SU-DHL-6 (cell line): ENCODE measurements at regions not wholly inside any gene's neighbourhood (a gene's known extent, or its start where the extent isn't known, plus 50 kb on each side); places are given as distances from the start of the nearest gene placed in this dataset.

Experiments used
- H2AFZ ChIP-seq: fragments of 200-600 bp; sonication (generic); 2 replicates; pipeline ENCODE4 v1.6.1; 2014; ENCODE audit warnings: low read depth, mild to moderate bottlenecking, moderate library complexity, mixed read lengths, antibody characterized with exemption, low read length; ENCODE audit not compliant: severe bottlenecking
- H3F3A ChIP-seq: fragments of 200-600 bp; shearing (Covaris generic); 2 replicates; pipeline ENCODE4 v1.6.0; 2016; ENCODE audit warnings: antibody characterized with exemption, mild to moderate bottlenecking; ENCODE audit not compliant: insufficient read depth
- H3K27ac ChIP-seq: fragments of 200-600 bp; sonication (generic); 2 replicates; pipeline ENCODE4 v1.5.1; 2016; ENCODE audit warnings: low read depth, mild to moderate bottlenecking, low read length, moderate library complexity, mixed read lengths
- H3K27me3 ChIP-seq: fragments of 200-600 bp; sonication (generic), shearing (Covaris generic); 2 replicates; pipeline ENCODE4 v1.6.0; 2014; ENCODE audit warnings: mild to moderate bottlenecking, low read length
- H3K36me3 ChIP-seq: fragments of 200-600 bp; sonication (generic); 2 replicates; pipeline ENCODE4 v1.6.1; 2014; ENCODE audit warnings: mild to moderate bottlenecking, low read length, mixed read lengths
- H3K4me2 ChIP-seq: fragments of 300-600, 200-600 bp; shearing (Covaris generic), sonication (generic); 2 replicates; pipeline ENCODE4 v1.6.0; 2014; ENCODE audit warnings: low read length, low read depth, mild to moderate bottlenecking; ENCODE audit not compliant: poor library complexity, severe bottlenecking
- H3K4me3 ChIP-seq: fragments of 200-600 bp; sonication (generic); 2 replicates; pipeline ENCODE4 v1.5.1; 2014; ENCODE audit warnings: antibody characterized with exemption, low read length, mild to moderate bottlenecking, mixed read lengths; ENCODE audit not compliant: insufficient read depth, poor library complexity, severe bottlenecking
- H3K79me2 ChIP-seq: fragments of 200-600 bp; sonication (generic); 2 replicates; pipeline ENCODE4 v1.6.1; 2014; ENCODE audit warnings: mild to moderate bottlenecking, low read length, moderate library complexity; ENCODE audit not compliant: insufficient read depth
- H3K9ac ChIP-seq: fragments of 200-600 bp; sonication (generic); 2 replicates; pipeline ENCODE4 v1.7.0; 2014; ENCODE audit warnings: mild to moderate bottlenecking, low read length
- H3K9me2 ChIP-seq: fragments of 200-600 bp; sonication (generic); replicated peaks from 2 replicates; pipeline ENCODE4 v1.6.1; 2014; ENCODE audit warnings: low read length; ENCODE audit not compliant: insufficient read depth
- H3K9me3 ChIP-seq: fragments of 200-600 bp; sonication (generic); 2 replicates; pipeline ENCODE4 v1.6.1; 2014; ENCODE audit warnings: low read length, mixed read lengths; ENCODE audit not compliant: insufficient read depth
- H4K20me1 ChIP-seq: fragments of 200-600 bp; sonication (generic); 2 replicates; pipeline ENCODE4 v1.6.1; 2014; ENCODE audit warnings: low read depth, mild to moderate bottlenecking, antibody characterized with exemption, low read length, moderate library complexity, mixed read lengths
- EZH2phosphoT487 ChIP-seq: fragments of 200-600 bp; sonication (generic), shearing (Covaris generic); conservative IDR thresholded peaks from 2 replicates; pipeline ENCODE4 v1.6.1; 2018; ENCODE audit warnings: mild to moderate bottlenecking, antibody characterized with exemption, low read length, moderate library complexity, mixed read lengths
- TF ChIP-seq, protein P1 (sequence below): fragments of 200-600 bp; sonication (generic); IDR thresholded peaks from one replicate; pipeline ENCODE4 v1.5.1; 2017; ENCODE audit warnings: antibody characterized with exemption, mild to moderate bottlenecking, low read length, moderate library complexity; ENCODE audit not compliant: insufficient read depth, poor library complexity, severe bottlenecking

DNA sequence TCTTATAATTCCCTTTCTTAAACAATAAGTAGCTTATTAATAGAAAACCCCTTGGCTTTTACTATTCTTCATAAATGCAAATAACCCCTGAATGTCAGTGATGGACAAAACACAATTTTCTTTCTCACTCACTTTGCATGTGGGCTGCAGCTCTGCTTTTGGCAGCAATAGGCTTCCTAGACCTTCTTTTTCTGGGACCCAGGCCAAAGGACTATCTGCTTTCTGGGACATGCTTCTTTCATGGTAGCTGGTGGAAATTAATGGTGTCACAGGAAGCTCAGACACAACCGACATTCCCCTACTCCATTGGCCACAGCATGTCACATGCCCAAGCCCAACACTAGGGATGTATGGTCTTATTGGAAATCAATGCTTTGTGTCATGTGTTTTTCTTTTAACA lies 134.3 kb upstream of the MDFIC start:
- H3K27me3 ChIP-seq, result no peaks in the 10 kb centered on the region
- no peak for TF ChIP-seq EZH2phosphoT487
- TF ChIP-seq, protein P1, sequence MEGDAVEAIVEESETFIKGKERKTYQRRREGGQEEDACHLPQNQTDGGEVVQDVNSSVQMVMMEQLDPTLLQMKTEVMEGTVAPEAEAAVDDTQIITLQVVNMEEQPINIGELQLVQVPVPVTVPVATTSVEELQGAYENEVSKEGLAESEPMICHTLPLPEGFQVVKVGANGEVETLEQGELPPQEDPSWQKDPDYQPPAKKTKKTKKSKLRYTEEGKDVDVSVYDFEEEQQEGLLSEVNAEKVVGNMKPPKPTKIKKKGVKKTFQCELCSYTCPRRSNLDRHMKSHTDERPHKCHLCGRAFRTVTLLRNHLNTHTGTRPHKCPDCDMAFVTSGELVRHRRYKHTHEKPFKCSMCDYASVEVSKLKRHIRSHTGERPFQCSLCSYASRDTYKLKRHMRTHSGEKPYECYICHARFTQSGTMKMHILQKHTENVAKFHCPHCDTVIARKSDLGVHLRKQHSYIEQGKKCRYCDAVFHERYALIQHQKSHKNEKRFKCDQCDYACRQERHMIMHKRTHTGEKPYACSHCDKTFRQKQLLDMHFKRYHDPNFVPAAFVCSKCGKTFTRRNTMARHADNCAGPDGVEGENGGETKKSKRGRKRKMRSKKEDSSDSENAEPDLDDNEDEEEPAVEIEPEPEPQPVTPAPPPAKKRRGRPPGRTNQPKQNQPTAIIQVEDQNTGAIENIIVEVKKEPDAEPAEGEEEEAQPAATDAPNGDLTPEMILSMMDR, result no peak
- no peaks in the 10 kb centered on the region for H3K36me3 ChIP-seq
- H3F3A ChIP-seq, result no peaks in the 10 kb centered on the region
- no peak overlapping the region for H2AFZ ChIP-seq
- no peak overlapping the region for H3K4me3 ChIP-seq
- H3K9me2 ChIP-seq, result 0 out of 2 replicates have a peak, but pooled peaks cover 4% of the 10 kb centered on the region
- H3K9me3 ChIP-seq, result no peaks in the 10 kb centered on the region
- H3K4me2 ChIP-seq, result no peak overlapping the region
- H3K9ac ChIP-seq, result no peak overlapping the region
- H3K27ac ChIP-seq, result no peak overlapping the region
- no peaks in the 10 kb centered on the region for H3K79me2 ChIP-seq
- no peaks in the 10 kb centered on the region for H4K20me1 ChIP-seq

DNA sequence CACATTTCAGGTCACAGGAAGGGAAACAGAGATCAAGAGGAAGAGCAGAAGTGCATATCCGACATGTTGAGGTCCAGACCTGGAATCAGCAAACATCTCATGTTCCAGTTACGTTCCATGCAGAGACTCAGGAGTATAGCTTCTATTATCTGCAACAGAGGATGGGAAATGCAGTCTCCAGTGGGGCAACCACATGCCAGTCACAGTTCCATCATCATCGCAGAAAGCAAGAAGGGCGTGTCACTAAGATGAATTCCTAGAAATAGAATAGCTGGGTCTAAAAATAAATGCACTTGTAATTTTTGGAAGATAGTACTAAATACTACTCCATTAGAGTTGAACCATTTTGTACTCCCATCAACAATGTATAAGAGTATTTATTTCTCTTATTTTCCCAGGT lies 133.2 kb upstream of the MDFIC start:
- Histone ChIP-seq H3K9ac (no peak overlapping the region), H3F3A (no peaks in the 10 kb centered on the region), H3K27ac (no peak overlapping the region), H3K4me2 (no peak overlapping the region), H3K79me2 (no peaks in the 10 kb centered on the region), H4K20me1 (no peaks in the 10 kb centered on the region), H3K36me3 (no peaks in the 10 kb centered on the region), H3K4me3 (no peak overlapping the region), H2AFZ (no peak overlapping the region), H3K9me3 (no peaks in the 10 kb centered on the region), H3K9me2 (0 out of 2 replicates have a peak, but pooled peaks cover 4% of the 10 kb centered on the region), H3K27me3 (no peaks in the 10 kb centered on the region)
- TF ChIP-seq, protein P1, result no peak
- TF ChIP-seq EZH2phosphoT487, result no peak

DNA sequence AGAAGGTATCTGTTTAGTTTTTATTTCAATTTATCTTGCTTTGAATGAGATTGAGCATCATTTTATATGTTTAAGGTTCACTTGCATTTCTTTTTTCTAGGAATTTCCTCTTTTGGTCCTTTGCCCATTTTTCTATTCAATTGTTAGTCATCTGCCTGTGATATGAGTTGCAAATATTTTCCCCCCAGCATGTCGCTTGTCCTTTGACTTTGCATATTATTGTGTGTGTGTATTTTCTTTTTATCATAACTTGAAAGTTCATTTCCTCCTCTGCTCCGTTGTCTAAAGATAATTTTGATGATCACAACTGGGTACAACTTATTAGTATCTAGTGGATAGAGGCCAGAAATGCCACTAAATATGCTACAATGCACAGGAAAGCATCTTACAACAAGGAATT lies 132.7 kb upstream of the MDFIC start:
- no peak overlapping the region for H3K4me2 ChIP-seq
- no peaks in the 10 kb centered on the region for H3F3A ChIP-seq
- H3K9ac ChIP-seq, result no peak overlapping the region
- no peaks in the 10 kb centered on the region for H4K20me1 ChIP-seq
- no peak overlapping the region for H3K27ac ChIP-seq
- H3K79me2 ChIP-seq, result no peaks in the 10 kb centered on the region
- H3K4me3 ChIP-seq, result no peak overlapping the region
- H2AFZ ChIP-seq, result no peak overlapping the region
- TF ChIP-seq, protein P1, result no peak
- no peak for TF ChIP-seq EZH2phosphoT487
- H3K36me3 ChIP-seq, result no peaks in the 10 kb centered on the region
- 0 out of 2 replicates have a peak, but pooled peaks cover 4% of the 10 kb centered on the region for H3K9me2 ChIP-seq
- H3K27me3 ChIP-seq, result no peaks in the 10 kb centered on the region
- H3K9me3 ChIP-seq, result no peaks in the 10 kb centered on the region
